K562 (cell line): ENCODE measurements at regions not wholly inside any gene's neighbourhood (a gene's known extent, or its start where the extent isn't known, plus 50 kb on each side); places are given as distances from the start of the nearest gene placed in this dataset.

ENCODE experiments used
- ATF2 ChIP-seq: sonication (generic); formaldehyde crosslinking; IDR thresholded peaks from 2 replicates; pipeline ENCODE4 v1.8.1; 2022; ENCODE audit warnings: missing genetic modification reagents
- MYC ChIP-seq, 2 experiments: fragments of 250-450 bp in 1 of 2; sonication (Bioruptor Pico) in 1 of 2; IDR thresholded peaks; 2 replicates each; pipeline versions ENCODE4 v1.5.1 to v1.6.1; 2012 to 2021; ENCODE audit warnings: low read depth in 2 of 2, borderline replicate concordance in 1 of 2, improper control_type of control experiment in 1 of 2, low read length in 1 of 2, mild to moderate bottlenecking in 1 of 2, moderate library complexity in 1 of 2
- STAT5B ChIP-seq: fragments of 250-450 bp; sonication (Bioruptor Pico); IDR thresholded peaks from 2 replicates; pipeline ENCODE4 v1.8.0; 2021; ENCODE audit warnings: mild to moderate bottlenecking, inconsistent platforms

DNA sequence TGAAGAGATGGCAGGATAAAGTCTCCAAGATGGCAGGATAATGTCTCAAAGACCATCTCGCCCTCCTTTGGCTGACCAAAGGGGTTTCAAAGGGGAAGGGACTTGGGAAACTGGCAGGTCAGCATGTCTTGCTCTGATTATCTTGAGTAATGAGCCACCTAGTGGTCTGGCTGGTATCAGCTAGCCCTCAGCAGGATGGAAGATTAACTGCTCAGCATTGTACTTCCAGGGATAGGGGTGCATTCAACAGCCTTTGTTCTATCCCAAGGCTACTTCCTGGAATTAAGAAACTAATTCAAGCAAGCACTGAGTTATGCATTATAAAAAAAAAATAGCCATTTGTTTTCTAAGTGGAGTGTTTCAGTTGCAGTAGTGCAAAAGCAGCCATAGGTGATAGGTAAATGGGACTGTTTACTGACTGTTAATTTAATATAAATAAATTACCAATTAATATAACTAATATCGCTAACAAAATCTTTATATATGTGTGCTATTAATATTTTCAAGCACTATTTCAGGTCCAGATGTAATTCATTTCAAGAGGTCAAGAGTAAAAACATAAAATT is 555.5 kb downstream of the CDH9 start:
- TF ChIP-seq ATF2 (CRISPR knock-in tag) = no peak
- no peak for TF ChIP-seq STAT5B (CRISPR knock-in tag)
- no peak for TF ChIP-seq MYC (IDR thresholded peaks at IDR 0.05; ENCODE audit: low read depth, low read length)
- TF ChIP-seq MYC (CRISPR knock-in tag; IDR thresholded peaks at IDR 0.05; ENCODE audit: borderline replicate concordance, low read depth) = no peak
